ENCODE measurements at regions not wholly inside any gene's neighbourhood (a gene's known extent, or its start where the extent isn't known, plus 50 kb on each side); places are given as distances from the start of the nearest gene placed in this dataset.

GRCh38 chr4:13097971-13098370 lies 386.2 kb downstream of the RAB28 start:
- Histone ChIP-seq H3K79me2 (ENCODE audit: low read length) (no peaks in the 10 kb centered on the region), H2AFZ (ENCODE audit: low read depth, low read length) (no peak overlapping the region), H4K20me1 (ENCODE audit: insufficient read depth, low read length) (no peaks in the 10 kb centered on the region), H3K9me3 (ENCODE audit: insufficient read depth, low read length) (no peaks in the 10 kb centered on the region), H3K4me3 (ENCODE audit: low read length) (no peak overlapping the region), H3K36me3 (replicated peaks; ENCODE audit: low read depth, low read length) (no peaks in the 10 kb centered on the region), H3K9ac (ENCODE audit: low read length) (no peak overlapping the region), H3K27ac (ENCODE audit: low read length) (no peak overlapping the region), H3K4me2 (ENCODE audit: low read length) (no peak overlapping the region), H3K4me1 (ENCODE audit: low read length) (peaks cover 7% of the 10 kb centered on the region), H3K27me3 (ENCODE audit: low read depth, low read length) (no peaks in the 10 kb centered on the region)
- TF ChIP-seq EZH2phosphoT487 (IDR thresholded peaks at IDR 0.05; ENCODE audit: low read depth) (no peak), CTCF (IDR thresholded peaks at IDR 0.05; ENCODE audit: low read depth, low read length) (no peak)

- no peak for TF ChIP-seq EZH2phosphoT487 (IDR thresholded peaks at IDR 0.05; ENCODE audit: low read depth)
- no peak for TF ChIP-seq CTCF (IDR thresholded peaks at IDR 0.05; ENCODE audit: low read depth, low read length)
- Histone ChIP-seq H4K20me1 (ENCODE audit: insufficient read depth, low read length) (no peaks in the 10 kb centered on the region), H3K79me2 (ENCODE audit: low read length) (no peaks in the 10 kb centered on the region), H3K36me3 (replicated peaks; ENCODE audit: low read depth, low read length) (no peaks in the 10 kb centered on the region), H3K4me1 (ENCODE audit: low read length) (no peaks in the 10 kb centered on the region), H3K4me2 (ENCODE audit: low read length) (no peak overlapping the region), H3K9ac (ENCODE audit: low read length) (no peak overlapping the region), H2AFZ (ENCODE audit: low read depth, low read length) (no peak overlapping the region), H3K27ac (ENCODE audit: low read length) (no peak overlapping the region), H3K9me3 (ENCODE audit: insufficient read depth, low read length) (no peaks in the 10 kb centered on the region), H3K27me3 (ENCODE audit: low read depth, low read length) (no peaks in the 10 kb centered on the region), H3K4me3 (ENCODE audit: low read length) (no peak overlapping the region)
Measured at GRCh38 chr4:13095722-13096121, 388.4 kb downstream of the RAB28 start.

GRCh38 chr4:13093170-13093569 lies 391.0 kb downstream of the RAB28 start:
- Histone ChIP-seq H3K36me3 (replicated peaks; ENCODE audit: low read depth, low read length) (no peaks in the 10 kb centered on the region), H2AFZ (ENCODE audit: low read depth, low read length) (no peak overlapping the region), H3K9me3 (ENCODE audit: insufficient read depth, low read length) (no peaks in the 10 kb centered on the region), H3K79me2 (ENCODE audit: low read length) (no peaks in the 10 kb centered on the region), H3K4me3 (ENCODE audit: low read length) (no peak overlapping the region), H3K27me3 (ENCODE audit: low read depth, low read length) (no peaks in the 10 kb centered on the region), H3K4me2 (ENCODE audit: low read length) (no peak overlapping the region), H3K4me1 (ENCODE audit: low read length) (no peaks in the 10 kb centered on the region), H3K27ac (ENCODE audit: low read length) (no peak overlapping the region), H3K9ac (ENCODE audit: low read length) (no peak overlapping the region), H4K20me1 (ENCODE audit: insufficient read depth, low read length) (no peaks in the 10 kb centered on the region)
- no peak for TF ChIP-seq EZH2phosphoT487 (IDR thresholded peaks at IDR 0.05; ENCODE audit: low read depth)
- no peak for TF ChIP-seq CTCF (IDR thresholded peaks at IDR 0.05; ENCODE audit: low read depth, low read length)

GRCh38 chr4:13092702-13093101 lies 391.4 kb downstream of the RAB28 start:
- TF ChIP-seq CTCF (IDR thresholded peaks at IDR 0.05; ENCODE audit: low read depth, low read length) (no peak), EZH2phosphoT487 (IDR thresholded peaks at IDR 0.05; ENCODE audit: low read depth) (no peak)
- H3K4me1 ChIP-seq (ENCODE audit: low read length): no peaks in the 10 kb centered on the region
- no peak overlapping the region for H3K27ac ChIP-seq (ENCODE audit: low read length)
- no peak overlapping the region for H3K4me3 ChIP-seq (ENCODE audit: low read length)
- no peak overlapping the region for H2AFZ ChIP-seq (ENCODE audit: low read depth, low read length)
- H3K9ac ChIP-seq (ENCODE audit: low read length): no peak overlapping the region
- H3K27me3 ChIP-seq (ENCODE audit: low read depth, low read length): no peaks in the 10 kb centered on the region
- H3K36me3 ChIP-seq (replicated peaks; ENCODE audit: low read depth, low read length): no peaks in the 10 kb centered on the region
- H3K9me3 ChIP-seq (ENCODE audit: insufficient read depth, low read length): no peaks in the 10 kb centered on the region
- H4K20me1 ChIP-seq (ENCODE audit: insufficient read depth, low read length): no peaks in the 10 kb centered on the region
- H3K4me2 ChIP-seq (ENCODE audit: low read length): no peak overlapping the region
- no peaks in the 10 kb centered on the region for H3K79me2 ChIP-seq (ENCODE audit: low read length)
